Fibroblast of pulmonary artery (primary cell): ENCODE measurements at regions not wholly inside any gene's neighbourhood (a gene's known extent, or its start where the extent isn't known, plus 50 kb on each side); places are given as distances from the start of the nearest gene placed in this dataset.

Experiments
- DNase-seq: peaks from one replicate; pipeline ENCODE4 v3.0.0-alpha.2; 2010; ENCODE audit warnings: low read depth
- H3K4me3 ChIP-seq: replicated peaks from 2 replicates; pipeline ENCODE4 v1.5.1; 2011; ENCODE audit warnings: low read depth, mild to moderate bottlenecking, control low read depth, low read length, moderate library complexity
- TF ChIP-seq, protein P1 (sequence below): IDR thresholded peaks from 2 replicates; pipeline ENCODE4 v1.5.1; 2011; ENCODE audit warnings: mild to moderate bottlenecking, control low read depth, low read length, inconsistent platforms; ENCODE audit errors: missing control alignments

DNA sequence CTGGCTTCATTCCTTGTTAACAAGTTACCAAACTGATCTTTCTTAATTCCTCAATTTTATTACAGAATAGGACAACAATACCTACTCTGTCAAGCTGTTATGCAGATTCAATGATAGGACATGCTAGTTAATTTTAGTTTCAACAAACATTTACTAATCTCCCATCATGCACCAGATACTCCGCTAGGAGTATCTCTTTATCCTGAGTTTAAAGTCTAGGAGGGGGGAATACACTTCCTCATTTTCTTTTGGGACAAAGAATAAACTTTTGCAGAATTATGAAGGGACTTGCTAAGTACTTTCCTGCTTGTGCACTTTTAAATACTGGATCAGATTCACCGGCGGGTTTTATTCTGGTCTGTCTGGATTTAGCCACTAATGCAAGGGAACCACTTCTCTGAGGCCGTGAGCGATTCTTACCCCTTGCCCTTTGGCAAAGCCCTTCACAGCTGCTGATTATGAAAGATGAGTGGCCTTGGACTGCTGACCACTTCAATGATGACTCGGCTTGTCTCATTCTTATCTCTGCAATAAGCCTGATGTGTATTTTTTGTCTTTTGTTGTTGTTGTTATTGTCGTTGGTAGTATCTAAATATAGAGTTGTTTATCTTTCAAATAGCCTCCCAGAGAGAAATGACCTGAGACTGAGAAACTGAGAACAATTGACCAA lies 73.9 kb downstream of the RMI1 start:
- no peak for DNase-seq
- H3K4me3 ChIP-seq = no peak overlapping the region
- TF ChIP-seq, protein P1, sequence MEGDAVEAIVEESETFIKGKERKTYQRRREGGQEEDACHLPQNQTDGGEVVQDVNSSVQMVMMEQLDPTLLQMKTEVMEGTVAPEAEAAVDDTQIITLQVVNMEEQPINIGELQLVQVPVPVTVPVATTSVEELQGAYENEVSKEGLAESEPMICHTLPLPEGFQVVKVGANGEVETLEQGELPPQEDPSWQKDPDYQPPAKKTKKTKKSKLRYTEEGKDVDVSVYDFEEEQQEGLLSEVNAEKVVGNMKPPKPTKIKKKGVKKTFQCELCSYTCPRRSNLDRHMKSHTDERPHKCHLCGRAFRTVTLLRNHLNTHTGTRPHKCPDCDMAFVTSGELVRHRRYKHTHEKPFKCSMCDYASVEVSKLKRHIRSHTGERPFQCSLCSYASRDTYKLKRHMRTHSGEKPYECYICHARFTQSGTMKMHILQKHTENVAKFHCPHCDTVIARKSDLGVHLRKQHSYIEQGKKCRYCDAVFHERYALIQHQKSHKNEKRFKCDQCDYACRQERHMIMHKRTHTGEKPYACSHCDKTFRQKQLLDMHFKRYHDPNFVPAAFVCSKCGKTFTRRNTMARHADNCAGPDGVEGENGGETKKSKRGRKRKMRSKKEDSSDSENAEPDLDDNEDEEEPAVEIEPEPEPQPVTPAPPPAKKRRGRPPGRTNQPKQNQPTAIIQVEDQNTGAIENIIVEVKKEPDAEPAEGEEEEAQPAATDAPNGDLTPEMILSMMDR = no peak

DNA sequence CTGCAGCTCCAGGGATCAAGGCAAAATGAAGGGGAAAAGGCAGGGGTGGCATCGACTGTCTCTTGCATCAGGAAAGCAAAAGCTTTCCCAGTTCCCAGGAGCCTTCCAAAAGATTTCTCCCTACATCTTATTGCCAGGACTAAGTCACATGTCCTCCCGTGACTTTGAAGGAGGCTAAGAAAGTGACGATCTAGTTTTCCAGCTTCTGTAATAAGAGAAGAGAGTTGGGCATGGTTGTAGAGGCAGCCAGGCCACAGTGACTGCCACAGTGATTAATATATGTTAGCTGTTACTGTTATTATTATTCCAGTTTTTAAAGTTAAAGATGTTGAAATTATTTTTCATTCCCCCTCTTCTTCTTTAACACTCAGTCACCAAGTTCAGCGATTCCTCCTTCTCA lies 77.1 kb downstream of the RMI1 start:
- TF ChIP-seq, protein P1 = no peak
- no peak for DNase-seq
- no peak overlapping the region for H3K4me3 ChIP-seq

DNA sequence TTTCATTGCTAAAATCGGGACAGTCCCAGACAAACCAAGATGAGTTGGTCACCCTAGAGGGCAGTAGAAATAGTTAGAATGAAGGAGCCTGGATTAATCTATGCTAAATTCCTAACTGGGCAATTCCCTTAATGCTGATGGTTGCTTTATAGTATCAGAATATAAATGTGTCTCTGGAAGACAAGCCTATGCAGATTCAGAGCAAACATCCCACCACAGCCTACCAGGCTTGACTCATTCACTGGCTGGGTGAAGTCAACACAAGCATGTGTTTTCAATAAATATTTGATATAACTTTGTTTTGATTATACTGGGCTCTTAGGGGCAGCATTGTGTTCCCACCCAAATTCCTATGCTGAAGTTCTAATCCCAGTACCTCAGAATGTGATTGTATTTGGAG lies 79.3 kb downstream of the RMI1 start:
- no peak for DNase-seq
- TF ChIP-seq, protein P1 = no peak
- H3K4me3 ChIP-seq = no peak overlapping the region

DNA sequence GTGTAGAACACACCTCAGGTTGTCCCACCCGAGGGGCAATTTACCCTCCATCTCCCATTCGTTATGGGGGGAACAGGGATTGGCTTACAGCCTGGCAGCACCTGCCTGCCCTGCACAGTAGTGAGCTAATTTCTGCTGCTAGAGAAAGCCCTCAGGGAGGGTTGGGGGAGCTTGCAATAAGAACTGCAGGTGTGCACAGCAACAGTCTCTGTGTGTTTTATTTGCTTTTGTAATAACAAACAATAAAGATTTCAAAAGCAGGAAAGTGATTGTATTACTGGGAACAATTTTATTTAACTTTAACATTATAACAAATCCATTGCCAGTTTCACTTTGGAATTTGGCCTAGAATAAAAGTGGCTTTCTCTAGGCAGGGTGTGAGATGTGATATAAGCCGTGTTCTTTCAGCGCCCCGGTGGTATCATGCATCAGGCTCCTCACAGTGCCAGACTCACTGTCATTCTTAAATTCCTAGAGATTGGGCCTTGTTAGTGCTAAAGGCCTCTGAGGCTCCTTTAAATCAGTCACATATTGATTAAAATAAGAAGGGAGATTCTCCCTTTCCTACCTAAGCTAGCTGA lies 81.1 kb downstream of the RMI1 start:
- DNase-seq = no peak

DNA sequence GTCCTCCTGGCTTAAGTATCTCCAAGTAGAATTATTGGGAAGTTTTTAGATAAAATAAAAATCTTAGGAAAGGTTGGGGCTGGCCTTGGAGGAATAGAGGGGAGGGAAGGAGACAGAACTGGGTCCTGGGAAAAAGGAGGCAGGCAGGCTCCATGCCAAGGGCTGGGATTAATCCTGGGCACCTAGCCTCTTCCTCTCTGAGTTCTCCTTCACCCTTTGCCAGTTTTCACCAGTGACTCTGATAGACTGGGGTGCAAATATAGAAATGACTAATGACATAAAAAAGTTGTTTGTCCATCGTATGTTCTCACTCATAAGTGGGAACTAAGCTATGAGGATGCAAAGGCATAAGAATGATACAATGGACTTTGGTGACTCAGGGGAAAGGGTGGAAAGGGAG lies 81.9 kb downstream of the RMI1 start:
- peak; percentile 7 for DNase-seq
- TF ChIP-seq, protein P1 = no peak
- no peak overlapping the region for H3K4me3 ChIP-seq

More for the DNA sequence above, 81.1 kb downstream of the RMI1 start:
- no peak overlapping the region for H3K4me3 ChIP-seq
- TF ChIP-seq, protein P1 = no peak

GRCh38 chr9:84067821-84068220 lies 87.2 kb downstream of the RMI1 start:
- H3K4me3 ChIP-seq = no peak overlapping the region
- TF ChIP-seq, protein P1 = no peak
- no peak for DNase-seq

GRCh38 chr9:84068872-84069271 lies 88.3 kb downstream of the RMI1 start:
- TF ChIP-seq, protein P1 = no peak
- no peak overlapping the region for H3K4me3 ChIP-seq
- no peak for DNase-seq
